OCI-LY3 (cell line): ENCODE measurements at regions not wholly inside any gene's neighbourhood (a gene's known extent, or its start where the extent isn't known, plus 50 kb on each side); places are given as distances from the start of the nearest gene placed in this dataset.

Source experiments
- H2AFZ ChIP-seq: fragments of 200-600, 300-600 bp; shearing (Covaris generic); 2 replicates; pipeline ENCODE4 v1.6.0; 2014; ENCODE audit warnings: antibody characterized with exemption, low read depth, low read length
- H3K27ac ChIP-seq: fragments of 200-600, 300-600 bp; sonication (generic); 2 replicates; pipeline ENCODE4 v1.5.1; 2014; ENCODE audit warnings: mild to moderate bottlenecking, low read length, moderate library complexity, mixed read lengths
- H3K27me3 ChIP-seq: fragments of 200-600, 300-600 bp; sonication (generic); 2 replicates; pipeline ENCODE4 v1.6.1; 2014; ENCODE audit warnings: low read depth, low read length, mixed read lengths
- H3K36me3 ChIP-seq: fragments of 200-600, 300-600 bp; sonication (generic); replicated peaks from 2 replicates; pipeline ENCODE3; 2014; ENCODE audit warnings: low read depth, low read length, mixed read lengths
- H3K4me1 ChIP-seq: fragments of 300-600, 200-600 bp; sonication (generic); 2 replicates; pipeline ENCODE4 v1.6.1; 2014; ENCODE audit warnings: low read length, mixed read lengths
- H3K4me2 ChIP-seq: fragments of 200-600, 300-600 bp; sonication (generic); 2 replicates; pipeline ENCODE4 v1.6.1; 2014; ENCODE audit warnings: low read length, mixed read lengths
- H3K4me3 ChIP-seq: fragments of 300-600, 200-600 bp; sonication (generic); 2 replicates; pipeline ENCODE4 v1.5.1; 2014; ENCODE audit warnings: antibody characterized with exemption, mild to moderate bottlenecking, low read length, moderate library complexity
- H3K79me2 ChIP-seq: fragments of 300-600, 200-600 bp; shearing (Covaris generic); 2 replicates; pipeline ENCODE4 v1.6.1; 2014; ENCODE audit warnings: mild to moderate bottlenecking, low read length, mixed read lengths
- H3K9ac ChIP-seq: fragments of 300-600, 200-600 bp; shearing (Covaris generic); 2 replicates; pipeline ENCODE4 v1.6.0; 2014; ENCODE audit warnings: mild to moderate bottlenecking, low read length, moderate library complexity
- H3K9me3 ChIP-seq: fragments of 200-600, 300-600 bp; shearing (Covaris generic); 2 replicates; pipeline ENCODE4 v1.6.1; 2014; ENCODE audit warnings: low read length, mixed read lengths; ENCODE audit not compliant: insufficient read depth
- H4K20me1 ChIP-seq: fragments of 200-600, 300-600 bp; sonication (generic); 2 replicates; pipeline ENCODE4 v1.6.1; 2016; ENCODE audit warnings: low read length, mixed read lengths; ENCODE audit not compliant: insufficient read depth
- EZH2phosphoT487 ChIP-seq: fragments of 200-600 bp; shearing (Covaris generic); IDR thresholded peaks from 2 replicates; pipeline ENCODE4 v1.6.1; 2018; ENCODE audit warnings: antibody characterized with exemption, mixed run types, low read depth
- TF ChIP-seq, protein P1 (sequence below): fragments of 200-600, 300-600 bp; sonication (generic); IDR thresholded peaks from 2 replicates; pipeline ENCODE4 v1.5.1; 2014; ENCODE audit warnings: antibody characterized with exemption, low read length, low read depth

DNA sequence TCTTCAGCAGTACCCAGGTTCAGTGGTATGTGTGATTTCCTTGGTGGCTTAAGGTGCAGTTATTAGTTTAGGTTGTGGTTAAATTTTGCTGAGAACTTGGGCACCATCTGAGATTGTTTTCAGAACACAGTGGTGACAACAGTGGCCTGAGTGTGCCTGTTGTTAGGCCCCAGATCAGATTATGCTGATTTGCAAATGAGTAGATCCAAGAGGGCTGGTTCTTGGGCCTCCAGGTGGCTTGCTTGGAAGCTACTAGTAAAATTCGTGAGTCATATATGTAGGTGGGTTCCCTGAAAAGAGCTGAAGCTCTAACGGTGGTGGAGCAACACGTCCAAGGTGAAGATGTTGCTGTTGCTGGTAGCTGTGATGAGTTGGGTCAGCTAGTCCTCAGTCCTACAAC lies 2619.6 kb downstream of the PCDH7 start:
- no peaks in the 10 kb centered on the region for H3K27me3 ChIP-seq
- H3K79me2 ChIP-seq = no peaks in the 10 kb centered on the region
- TF ChIP-seq EZH2phosphoT487 = no peak
- TF ChIP-seq, protein P1, sequence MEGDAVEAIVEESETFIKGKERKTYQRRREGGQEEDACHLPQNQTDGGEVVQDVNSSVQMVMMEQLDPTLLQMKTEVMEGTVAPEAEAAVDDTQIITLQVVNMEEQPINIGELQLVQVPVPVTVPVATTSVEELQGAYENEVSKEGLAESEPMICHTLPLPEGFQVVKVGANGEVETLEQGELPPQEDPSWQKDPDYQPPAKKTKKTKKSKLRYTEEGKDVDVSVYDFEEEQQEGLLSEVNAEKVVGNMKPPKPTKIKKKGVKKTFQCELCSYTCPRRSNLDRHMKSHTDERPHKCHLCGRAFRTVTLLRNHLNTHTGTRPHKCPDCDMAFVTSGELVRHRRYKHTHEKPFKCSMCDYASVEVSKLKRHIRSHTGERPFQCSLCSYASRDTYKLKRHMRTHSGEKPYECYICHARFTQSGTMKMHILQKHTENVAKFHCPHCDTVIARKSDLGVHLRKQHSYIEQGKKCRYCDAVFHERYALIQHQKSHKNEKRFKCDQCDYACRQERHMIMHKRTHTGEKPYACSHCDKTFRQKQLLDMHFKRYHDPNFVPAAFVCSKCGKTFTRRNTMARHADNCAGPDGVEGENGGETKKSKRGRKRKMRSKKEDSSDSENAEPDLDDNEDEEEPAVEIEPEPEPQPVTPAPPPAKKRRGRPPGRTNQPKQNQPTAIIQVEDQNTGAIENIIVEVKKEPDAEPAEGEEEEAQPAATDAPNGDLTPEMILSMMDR = no peak
- H3K4me3 ChIP-seq = no peak overlapping the region
- H3K9ac ChIP-seq = no peak overlapping the region
- H3K4me1 ChIP-seq = no peaks in the 10 kb centered on the region
- no peak overlapping the region for H2AFZ ChIP-seq
- no peaks in the 10 kb centered on the region for H3K36me3 ChIP-seq
- no peaks in the 10 kb centered on the region for H3K9me3 ChIP-seq
- H3K4me2 ChIP-seq = no peak overlapping the region
- no peak overlapping the region for H3K27ac ChIP-seq
- H4K20me1 ChIP-seq = no peaks in the 10 kb centered on the region

DNA sequence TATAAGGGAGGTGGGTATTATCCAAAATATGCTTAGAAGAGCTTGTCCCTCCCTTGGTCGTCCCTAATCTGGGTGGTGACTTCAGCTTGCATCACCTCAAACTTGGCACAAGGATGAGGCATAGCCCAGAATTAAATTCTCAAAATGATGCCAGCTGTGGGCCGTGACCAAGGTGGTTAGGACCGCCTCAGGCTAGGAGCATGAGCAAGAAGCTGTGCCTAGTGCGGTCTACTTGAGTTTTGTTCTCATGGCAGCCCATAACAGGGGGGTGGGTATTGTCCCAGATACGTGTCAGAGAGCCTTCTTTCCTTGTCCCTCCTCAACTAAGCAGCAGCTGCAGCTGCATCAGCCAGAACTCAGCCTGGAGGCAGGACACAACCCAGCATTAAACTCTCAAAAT lies 2620.0 kb downstream of the PCDH7 start:
- H3K9ac ChIP-seq = no peak overlapping the region

DNA sequence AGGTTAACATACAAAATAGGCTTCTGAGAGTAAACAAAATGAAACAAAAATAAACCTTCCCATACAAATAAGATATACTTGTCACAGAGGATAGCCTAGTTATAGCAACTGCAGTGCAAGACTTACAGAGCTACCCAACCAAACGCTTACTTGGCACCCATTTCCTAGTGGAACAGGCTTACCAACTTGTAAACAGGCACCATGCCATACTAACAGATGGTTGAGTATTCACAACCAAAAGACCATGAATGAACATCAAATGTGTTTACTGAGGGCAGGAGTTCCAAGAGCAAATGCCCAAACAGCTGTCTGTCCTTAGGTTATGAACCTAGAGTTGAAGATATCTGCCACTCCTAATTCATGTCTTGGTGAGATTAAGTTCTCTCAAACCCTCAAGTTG lies 2629.2 kb downstream of the PCDH7 start:
- no peaks in the 10 kb centered on the region for H3K27me3 ChIP-seq
- H3K79me2 ChIP-seq = no peaks in the 10 kb centered on the region
- no peaks in the 10 kb centered on the region for H3K4me1 ChIP-seq
- H3K36me3 ChIP-seq = no peaks in the 10 kb centered on the region
- H3K4me3 ChIP-seq = no peak overlapping the region
- no peak overlapping the region for H2AFZ ChIP-seq
- no peaks in the 10 kb centered on the region for H4K20me1 ChIP-seq
- H3K27ac ChIP-seq = no peak overlapping the region
- no peaks in the 10 kb centered on the region for H3K9me3 ChIP-seq
- TF ChIP-seq, protein P1 = no peak
- TF ChIP-seq EZH2phosphoT487 = no peak
- H3K4me2 ChIP-seq = no peak overlapping the region
- H3K9ac ChIP-seq = no peak overlapping the region

More for the DNA sequence above, 2620.0 kb downstream of the PCDH7 start:
- Histone ChIP-seq H4K20me1 (no peaks in the 10 kb centered on the region), H3K4me1 (no peaks in the 10 kb centered on the region), H3K4me2 (no peak overlapping the region), H3K27me3 (no peaks in the 10 kb centered on the region), H3K27ac (no peak overlapping the region), H3K36me3 (no peaks in the 10 kb centered on the region), H2AFZ (no peak overlapping the region), H3K4me3 (no peak overlapping the region), H3K9me3 (no peaks in the 10 kb centered on the region), H3K79me2 (no peaks in the 10 kb centered on the region)
- TF ChIP-seq, protein P1 = no peak
- no peak for TF ChIP-seq EZH2phosphoT487

DNA sequence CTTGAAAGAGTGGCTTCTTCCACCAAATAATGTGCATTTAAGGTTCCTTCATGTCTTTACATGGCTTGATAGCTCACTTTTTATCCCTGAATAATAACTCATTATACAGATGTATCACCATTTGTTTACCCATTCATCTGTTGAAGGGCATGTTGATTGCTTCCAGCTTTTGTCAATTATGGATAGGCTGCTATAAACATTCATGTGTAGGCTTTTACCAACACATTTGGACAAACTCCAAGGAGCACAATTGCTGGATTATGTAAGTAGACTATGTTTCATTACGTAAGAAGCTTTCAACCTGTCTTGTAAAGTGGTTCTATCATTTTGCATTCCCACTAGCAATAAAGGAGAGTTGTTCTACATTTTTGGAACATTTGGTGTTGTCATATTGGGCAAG lies 2637.0 kb downstream of the PCDH7 start:
- Histone ChIP-seq H3K4me2 (no peak overlapping the region), H3K27ac (no peak overlapping the region), H3K4me3 (no peak overlapping the region), H3K4me1 (no peaks in the 10 kb centered on the region), H3K27me3 (no peaks in the 10 kb centered on the region), H3K9me3 (no peaks in the 10 kb centered on the region), H3K79me2 (no peaks in the 10 kb centered on the region), H2AFZ (no peak overlapping the region), H3K9ac (no peak overlapping the region), H3K36me3 (no peaks in the 10 kb centered on the region), H4K20me1 (no peaks in the 10 kb centered on the region)
- TF ChIP-seq, protein P1 = no peak
- TF ChIP-seq EZH2phosphoT487 = no peak
